Pancreas (tissue), 10 donors: ENCODE measurements at regions not wholly inside any gene's neighbourhood (a gene's known extent, or its start where the extent isn't known, plus 50 kb on each side); places are given as distances from the start of the nearest gene placed in this dataset.

ENCODE experiments used
- ATAC-seq, 4 donors: fragments of 200-7000 bp; cut with Tn5 transposase; one replicate each; pipeline versions ENCODE4 v1.8.0 to v1.9.1; 2020; ENCODE audit warnings: mild to moderate bottlenecking in 4 of 4, moderate library complexity in 4 of 4
- DNase-seq, 6 donors: peaks; one replicate each; pipeline ENCODE4 v3.0.0-alpha.2; 2020
- FAIRE-seq: peaks from 2 replicates; lab custom pipeline; 2012; peaks lifted over from hg19 to GRCh38; lab: Jason Lieb, UNC
- H3K27ac ChIP-seq, 4 donors: fragments of 200-600 bp; sonication (generic); 1 replicate in 3 of 4; 2 replicates in 1 of 4; pipeline versions ENCODE4 v1.5.0 to v1.8.0; 2020
- H3K27me3 ChIP-seq, 4 donors: fragments of 200-600 bp; one replicate each; pipeline ENCODE4 v1.8.0; 2021
- H3K36me3 ChIP-seq, 3 donors: fragments of 200-600 bp; sonication (generic) in 1 of 3; one replicate each; pipeline versions ENCODE4 v1.5.0 to v1.8.0; 2020 to 2021
- H3K4me1 ChIP-seq, 3 donors: fragments of 200-600 bp; one replicate each; pipeline ENCODE4 v1.8.0; 2021
- H3K4me3 ChIP-seq, 4 donors: fragments of 200-600 bp; sonication (generic) in 2 of 4; one replicate each; pipeline versions ENCODE4 v1.5.0 to v1.8.0; 2020 to 2021
- H3K9me3 ChIP-seq, 4 donors: fragments of 200-600 bp; one replicate each; pipeline ENCODE4 v1.8.0; 2021
- CTCF ChIP-seq, 4 donors: fragments of 200-600 bp; sonication (generic) in 3 of 4; IDR thresholded peaks; one replicate each; pipeline versions ENCODE4 v1.5.0 to v1.8.0; 2021; ENCODE audit warnings: antibody characterized with exemption in 4 of 4
- WGBS, 2 donors: extraction: QIAGEN DNeasy Blood & Tissue Kit; methylation state at CpG; one replicate each; pipeline ENCODE4 v1.1.7; 2013; 5-methylcytosine and 5-hydroxymethylcytosine counted together
- intact Hi-C, 3 donors: fragments of 100-400 bp; cut with DNase I; formaldehyde crosslinking; loops; one replicate each; pipeline versions ENCODE4 v1.11.1 to v1.14.2; 2022
- donor health status: healthy with polysubstance abuse.
- donor health status: DM: no; HTN: no; CAD: no; lungs with moderate emphysema.
- donor health status: DM: no; HTN: no; CAD: no.
- donor health status: control.
- donor health status: control.
- donor health status: Bipolar disorder and iron deficiency.
- donor health status: DM: yes; HTN: yes; CAD: no.
- donor health status: DM: no; HTN: no; CAD: no.
- donor health status: DM: no; HTN: no; CAD: no.
- donor health status: DM: yes; HTN: yes; CAD: no.

DNA sequence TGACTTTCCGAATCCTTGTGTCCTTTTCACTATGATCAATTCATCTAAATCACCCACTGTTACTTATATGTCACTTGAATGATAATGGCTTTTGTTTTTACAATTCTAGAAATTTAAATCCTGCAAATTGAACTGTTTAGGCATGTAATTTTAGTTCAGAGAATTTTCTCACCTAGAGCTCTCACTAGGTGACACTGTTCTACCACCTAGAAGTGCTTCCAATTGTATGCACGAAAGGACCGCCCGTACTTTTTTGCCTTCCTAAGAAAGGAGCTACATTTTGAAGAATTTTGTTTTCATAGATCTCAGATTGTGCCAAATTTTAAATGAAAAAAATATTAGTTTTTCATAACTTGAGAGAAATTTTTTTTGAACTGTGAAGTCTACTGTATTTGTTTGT lies 481.6 kb upstream of the FSTL5 start:
- intact Hi-C loops: no loop called here
- no peaks in the 10 kb centered on the region for H3K27me3 ChIP-seq
- WGBS, 2 donors: 24 to 31% methylated on average over 4 of the region's 4 CpGs
- H3K27ac ChIP-seq: no peak overlapping the region
- ATAC-seq (no peak), FAIRE-seq (no peak), DNase-seq (no peak)
- H3K9me3 ChIP-seq: no peaks in the 10 kb centered on the region
- no peaks in the 10 kb centered on the region for H3K36me3 ChIP-seq
- no peaks in the 10 kb centered on the region for H3K4me1 ChIP-seq
- H3K4me3 ChIP-seq: no peak overlapping the region
- TF ChIP-seq CTCF (IDR thresholded peaks at IDR 0.05): no peak

- no peak for DNase-seq
Observed at GRCh38 chr4:162644346-162644745, 480.5 kb upstream of the FSTL5 start.

GRCh38 chr4:162640152-162640551 lies 476.4 kb upstream of the FSTL5 start:
- Histone ChIP-seq H3K9me3 (no peaks in the 10 kb centered on the region), H3K4me3 (no peak overlapping the region), H3K4me1 (no peaks in the 10 kb centered on the region), H3K27ac (no peak overlapping the region), H3K36me3 (no peaks in the 10 kb centered on the region), H3K27me3 (no peaks in the 10 kb centered on the region)
- no peak for TF ChIP-seq CTCF (IDR thresholded peaks at IDR 0.05)
- DNase-seq (no peak), ATAC-seq (no peak), FAIRE-seq (no peak)
- 75 to 78% methylated on average over 13 of the region's 13 CpGs for WGBS, 2 donors
- intact Hi-C loops: no loop called here

More at GRCh38 chr4:162644346-162644745, 480.5 kb upstream of the FSTL5 start:
- no peak overlapping the region for H3K4me3 ChIP-seq
- H3K4me1 ChIP-seq: no peaks in the 10 kb centered on the region
- intact Hi-C loops: no loop called here
- H3K9me3 ChIP-seq: no peaks in the 10 kb centered on the region
- no peaks in the 10 kb centered on the region for H3K27me3 ChIP-seq
- no peak for FAIRE-seq
- WGBS, 2 donors: 9 to 13% methylated on average over 1 of the region's 1 CpG
- no peak for TF ChIP-seq CTCF (IDR thresholded peaks at IDR 0.05)
- H3K27ac ChIP-seq: no peak overlapping the region
- H3K36me3 ChIP-seq: no peaks in the 10 kb centered on the region
- no peak for ATAC-seq

GRCh38 chr4:162634390-162634789 lies 470.6 kb upstream of the FSTL5 start:
- Histone ChIP-seq H3K9me3 (no peaks in the 10 kb centered on the region), H3K27ac (no peak overlapping the region), H3K4me1 (no peaks in the 10 kb centered on the region), H3K27me3 (no peaks in the 10 kb centered on the region), H3K4me3 (no peak overlapping the region), H3K36me3 (no peaks in the 10 kb centered on the region)
- ATAC-seq (no peak), FAIRE-seq (no peak), DNase-seq (no peak)
- WGBS, 2 donors: 39 to 41% methylated on average over 2 of the region's 2 CpGs
- TF ChIP-seq CTCF (IDR thresholded peaks at IDR 0.05): no peak
- intact Hi-C loops: no loop called here

- no peak for TF ChIP-seq CTCF (IDR thresholded peaks at IDR 0.05)
- no peak for ATAC-seq
Observed at GRCh38 chr4:162622664-162623063, 458.9 kb upstream of the FSTL5 start.

More at GRCh38 chr4:162622664-162623063, 458.9 kb upstream of the FSTL5 start:
- 42 to 59% methylated on average over 2 of the region's 2 CpGs for WGBS, 2 donors
- intact Hi-C loops: no loop called here
- Histone ChIP-seq H3K4me1 (no peaks in the 10 kb centered on the region), H3K9me3 (no peaks in the 10 kb centered on the region), H3K4me3 (no peak overlapping the region), H3K36me3 (no peaks in the 10 kb centered on the region), H3K27ac (no peak overlapping the region), H3K27me3 (no peaks in the 10 kb centered on the region)
- DNase-seq (no peak), FAIRE-seq (no peak)
